Endothelial cell of umbilical vein (primary cell): ENCODE measurements at regions not wholly inside any gene's neighbourhood (a gene's known extent, or its start where the extent isn't known, plus 50 kb on each side); places are given as distances from the start of the nearest gene placed in this dataset.

Source experiments
- BruUV-seq: library from RNA; stranded (reverse); fragments of 400-500 nt; replicated peaks from 2 replicates; lab custom pipeline; 2021; lab: Mats Ljungman, UMichigan
- CTCF ChIA-PET: fragments of 300-600, 350-600 bp; sonication (Branson Sonifier 250); formaldehyde crosslinking; loops from one replicate; lab custom pipeline; 2021; ENCODE audit warnings: antibody characterized with exemption, inconsistent platforms; lab: Charles Lee
- POLR2A ChIA-PET: fragments of 300-600, 350-600 bp; sonication (Branson Sonifier 250); formaldehyde crosslinking; loops from one replicate; lab custom pipeline; 2021; ENCODE audit warnings: antibody characterized with exemption, inconsistent platforms; lab: Charles Lee
- DNase-seq: peaks from one replicate; pipeline ENCODE4 v3.0.0-alpha.2; 2011; ENCODE audit warnings: low read depth, low spot score
- FAIRE-seq: peaks from 2 replicates; lab custom pipeline; 2011; peaks lifted over from hg19 to GRCh38; lab: Jason Lieb, UNC
- H2AFZ ChIP-seq: 2 replicates; pipeline ENCODE4 v1.6.0; 2012; ENCODE audit warnings: low read depth, low read length, control low read depth, inconsistent platforms
- H3K27ac ChIP-seq: 2 replicates; pipeline ENCODE4 v1.5.1; 2011; ENCODE audit warnings: low read depth, mild to moderate bottlenecking, control low read depth, low read length, moderate library complexity; ENCODE audit not compliant: insufficient read depth
- H3K27me3 ChIP-seq, 2 experiments: 2 replicates each; pipeline versions ENCODE4 v1.6.0 to v1.6.1; 2011; ENCODE audit warnings: low read length in 2 of 2, mixed read lengths in 1 of 2; ENCODE audit not compliant: control insufficient read depth in 2 of 2, insufficient read depth in 2 of 2
- H3K36me3 ChIP-seq, 2 experiments: 2 replicates in 1 of 2; 3 replicates in 1 of 2; pipeline ENCODE4 v1.5.1; 2011; ENCODE audit warnings: low read length in 2 of 2, mild to moderate bottlenecking in 1 of 2, moderate library complexity in 1 of 2; ENCODE audit not compliant: control insufficient read depth in 2 of 2, insufficient read depth in 2 of 2; ENCODE audit errors: extremely low read depth in 1 of 2
- H3K4me1 ChIP-seq: 3 replicates; pipeline ENCODE4 v1.5.1; 2011; ENCODE audit warnings: mild to moderate bottlenecking, low read length; ENCODE audit not compliant: control insufficient read depth, insufficient read depth; ENCODE audit errors: extremely low read depth
- H3K4me2 ChIP-seq: 2 replicates; pipeline ENCODE4 v1.6.1; 2011; ENCODE audit warnings: low read length, control low read depth, mixed read lengths; ENCODE audit not compliant: insufficient read depth
- H3K4me3 ChIP-seq, 3 experiments: fragments of 200-600 bp in 1 of 3; sonication (generic), shearing (Covaris generic) in 1 of 3; replicated peaks in 1 of 3; 2 replicates each; pipeline ENCODE4 v1.5.1; 2011 to 2016; ENCODE audit warnings: control low read depth in 3 of 3, low read length in 3 of 3, mild to moderate bottlenecking in 2 of 3, inconsistent platforms in 1 of 3, low read depth in 1 of 3, moderate library complexity in 1 of 3; ENCODE audit not compliant: insufficient read depth in 1 of 3
- H3K79me2 ChIP-seq: 2 replicates; pipeline ENCODE4 v1.6.0; 2012; ENCODE audit warnings: low read length, inconsistent platforms; ENCODE audit not compliant: control insufficient read depth, insufficient read depth
- H3K9ac ChIP-seq: replicated peaks from 2 replicates; pipeline ENCODE3; 2011; ENCODE audit warnings: low read length, control low read depth; ENCODE audit not compliant: insufficient read depth; ENCODE audit errors: extremely low read depth
- H3K9me1 ChIP-seq: replicated peaks from 3 replicates; pipeline ENCODE4 v1.6.0; 2011; ENCODE audit warnings: mild to moderate bottlenecking, low read length; ENCODE audit not compliant: control insufficient read depth, insufficient read depth; ENCODE audit errors: extremely low read depth
- H3K9me3 ChIP-seq: replicated peaks from 2 replicates; pipeline ENCODE4 v1.5.1; 2012; ENCODE audit warnings: low read length, inconsistent platforms; ENCODE audit not compliant: control insufficient read depth, insufficient read depth
- H4K20me1 ChIP-seq: replicated peaks from 2 replicates; pipeline ENCODE3; 2011; ENCODE audit warnings: mild to moderate bottlenecking, low read length; ENCODE audit not compliant: control insufficient read depth, insufficient read depth; ENCODE audit errors: extremely low read depth
- EZH2 ChIP-seq: IDR thresholded peaks from 2 replicates; pipeline ENCODE4 v1.6.1; 2012; ENCODE audit warnings: borderline replicate concordance, low read depth, mild to moderate bottlenecking, moderate library complexity, low read length, inconsistent platforms; ENCODE audit not compliant: severe bottlenecking
- FOS ChIP-seq: IDR thresholded peaks from 2 replicates; pipeline ENCODE4 v1.6.1; 2011; ENCODE audit warnings: mild to moderate bottlenecking, low read length, moderate library complexity, borderline replicate concordance; ENCODE audit not compliant: insufficient read depth
- GATA2 ChIP-seq: IDR thresholded peaks from 2 replicates; pipeline ENCODE4 v1.7.0; 2011; ENCODE audit warnings: low read depth, mild to moderate bottlenecking, moderate library complexity, mixed read lengths, low read length; ENCODE audit not compliant: insufficient read length, insufficient read depth
- JUN ChIP-seq: IDR thresholded peaks from 2 replicates; pipeline ENCODE4 v1.6.1; 2011; ENCODE audit warnings: borderline replicate concordance, low read depth; ENCODE audit not compliant: insufficient read length, insufficient read depth
- MYC ChIP-seq: IDR thresholded peaks from one replicate; pipeline ENCODE4 v1.6.1; 2011; ENCODE audit warnings: mild to moderate bottlenecking, low read depth, low read length
- POLR2A ChIP-seq: IDR thresholded peaks from 2 replicates; pipeline ENCODE4 v1.6.1; 2012; ENCODE audit warnings: low read depth, mild to moderate bottlenecking, control low read depth, low read length
- POLR2AphosphoS5 ChIP-seq: IDR thresholded peaks from 2 replicates; pipeline ENCODE4 v1.6.1; 2012; ENCODE audit warnings: low read depth, mild to moderate bottlenecking, control low read depth, low read length, moderate library complexity; ENCODE audit not compliant: insufficient read depth
- dilution Hi-C: fragments of 300-500 bp; cut with MboI; formaldehyde crosslinking; loops from one replicate; pipeline ENCODE4 v1.15.0; 2019; ENCODE audit warnings: low sequenced_read_pairs; ENCODE audit not compliant: extremely low pct_ligation_motif_present
- intact Hi-C: fragments of 100-400 bp; cut with micrococcal nuclease; formaldehyde crosslinking; loops from one replicate; pipeline ENCODE4 v1.10.0; 2022
- TF ChIP-seq, protein P1 (sequence below), 2 donors: IDR thresholded peaks; 1 replicate in 1 of 2; 2 replicates in 1 of 2; pipeline ENCODE4 v1.5.1; 2011; ENCODE audit warnings: low read length in 2 of 2, mild to moderate bottlenecking in 2 of 2, moderate library complexity in 2 of 2, control low read depth in 1 of 2, inconsistent platforms in 1 of 2, low read depth in 1 of 2; ENCODE audit not compliant: insufficient read depth in 1 of 2; ENCODE audit errors: extremely low read depth in 1 of 2
- TF ChIP-seq, protein P2 (sequence below): IDR thresholded peaks from 2 replicates; pipeline ENCODE4 v1.6.1; 2011; ENCODE audit not compliant: insufficient read depth, insufficient read length

DNA sequence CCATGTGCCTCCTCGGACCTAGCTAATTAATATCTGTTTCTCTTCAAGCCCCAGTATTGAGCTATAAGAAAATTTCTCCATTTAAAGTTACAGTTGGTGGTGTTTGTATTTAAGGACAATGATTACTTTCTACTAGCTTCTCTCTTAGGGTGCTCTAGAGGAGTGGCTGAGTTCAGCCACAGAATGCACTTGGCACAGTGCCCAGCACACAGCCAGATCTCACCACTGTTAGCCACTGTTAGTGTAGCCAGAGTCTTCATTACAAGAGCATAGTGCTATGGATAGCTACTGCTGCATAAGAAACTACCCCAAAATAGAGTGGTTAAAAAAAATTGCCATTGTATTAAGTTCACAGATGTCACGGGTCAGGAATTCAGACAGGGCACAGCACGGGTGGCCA is 421.3 kb downstream of the BCOR start:
- H2AFZ ChIP-seq = no peak overlapping the region
- DNase-seq = no peak
- dilution Hi-C loops (no loop called here), intact Hi-C loops (no loop called here)
- no peak for FAIRE-seq
- POLR2A ChIA-PET = no interaction called here
- no peaks in the 10 kb centered on the region for H4K20me1 ChIP-seq
- no peaks in the 10 kb centered on the region for H3K9me3 ChIP-seq
- H3K36me3 ChIP-seq = no peaks in the 10 kb centered on the region
- H3K4me3 ChIP-seq = no peak overlapping the region
- no peaks in the 10 kb centered on the region for H3K27me3 ChIP-seq
- no peak overlapping the region for H3K27ac ChIP-seq
- no peak overlapping the region for H3K9ac ChIP-seq
- TF ChIP-seq POLR2AphosphoS5 = no peak
- no peak for TF ChIP-seq GATA2
- TF ChIP-seq, protein P1, sequence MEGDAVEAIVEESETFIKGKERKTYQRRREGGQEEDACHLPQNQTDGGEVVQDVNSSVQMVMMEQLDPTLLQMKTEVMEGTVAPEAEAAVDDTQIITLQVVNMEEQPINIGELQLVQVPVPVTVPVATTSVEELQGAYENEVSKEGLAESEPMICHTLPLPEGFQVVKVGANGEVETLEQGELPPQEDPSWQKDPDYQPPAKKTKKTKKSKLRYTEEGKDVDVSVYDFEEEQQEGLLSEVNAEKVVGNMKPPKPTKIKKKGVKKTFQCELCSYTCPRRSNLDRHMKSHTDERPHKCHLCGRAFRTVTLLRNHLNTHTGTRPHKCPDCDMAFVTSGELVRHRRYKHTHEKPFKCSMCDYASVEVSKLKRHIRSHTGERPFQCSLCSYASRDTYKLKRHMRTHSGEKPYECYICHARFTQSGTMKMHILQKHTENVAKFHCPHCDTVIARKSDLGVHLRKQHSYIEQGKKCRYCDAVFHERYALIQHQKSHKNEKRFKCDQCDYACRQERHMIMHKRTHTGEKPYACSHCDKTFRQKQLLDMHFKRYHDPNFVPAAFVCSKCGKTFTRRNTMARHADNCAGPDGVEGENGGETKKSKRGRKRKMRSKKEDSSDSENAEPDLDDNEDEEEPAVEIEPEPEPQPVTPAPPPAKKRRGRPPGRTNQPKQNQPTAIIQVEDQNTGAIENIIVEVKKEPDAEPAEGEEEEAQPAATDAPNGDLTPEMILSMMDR (IDR thresholded peaks at IDR 0.05; ENCODE audit: extremely low read depth in 1 of 2, insufficient read depth in 1 of 2, low read depth in 1 of 2, low read length in 2 of 2) = no peak
- no peak for TF ChIP-seq EZH2
- no peak for TF ChIP-seq POLR2A
- TF ChIP-seq FOS = no peak
- TF ChIP-seq, protein P2, sequence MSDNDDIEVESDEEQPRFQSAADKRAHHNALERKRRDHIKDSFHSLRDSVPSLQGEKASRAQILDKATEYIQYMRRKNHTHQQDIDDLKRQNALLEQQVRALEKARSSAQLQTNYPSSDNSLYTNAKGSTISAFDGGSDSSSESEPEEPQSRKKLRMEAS = no peak
- no peak for TF ChIP-seq JUN
- no peak for TF ChIP-seq MYC
- H3K9me1 ChIP-seq = no peaks in the 10 kb centered on the region
- H3K79me2 ChIP-seq = no peaks in the 10 kb centered on the region
- CTCF ChIA-PET = no interaction called here
- no TSS peak for BruUV-seq
- no peaks in the 10 kb centered on the region for H3K4me1 ChIP-seq
- H3K4me2 ChIP-seq = no peak overlapping the region
